ENCODE measurements at regions not wholly inside any gene's neighbourhood (a gene's known extent, or its start where the extent isn't known, plus 50 kb on each side); places are given as distances from the start of the nearest gene placed in this dataset.
"Not testable (repeated sequence)": the region's sequence is repeated elsewhere in the genome, so short reads cannot be mapped to it uniquely, and the experiment has no call there.

GRCh38 chr11:46223252-46223513, 54.3 kb upstream of the CREB3L1 start:
- DNase-seq, result no peak

DNA sequence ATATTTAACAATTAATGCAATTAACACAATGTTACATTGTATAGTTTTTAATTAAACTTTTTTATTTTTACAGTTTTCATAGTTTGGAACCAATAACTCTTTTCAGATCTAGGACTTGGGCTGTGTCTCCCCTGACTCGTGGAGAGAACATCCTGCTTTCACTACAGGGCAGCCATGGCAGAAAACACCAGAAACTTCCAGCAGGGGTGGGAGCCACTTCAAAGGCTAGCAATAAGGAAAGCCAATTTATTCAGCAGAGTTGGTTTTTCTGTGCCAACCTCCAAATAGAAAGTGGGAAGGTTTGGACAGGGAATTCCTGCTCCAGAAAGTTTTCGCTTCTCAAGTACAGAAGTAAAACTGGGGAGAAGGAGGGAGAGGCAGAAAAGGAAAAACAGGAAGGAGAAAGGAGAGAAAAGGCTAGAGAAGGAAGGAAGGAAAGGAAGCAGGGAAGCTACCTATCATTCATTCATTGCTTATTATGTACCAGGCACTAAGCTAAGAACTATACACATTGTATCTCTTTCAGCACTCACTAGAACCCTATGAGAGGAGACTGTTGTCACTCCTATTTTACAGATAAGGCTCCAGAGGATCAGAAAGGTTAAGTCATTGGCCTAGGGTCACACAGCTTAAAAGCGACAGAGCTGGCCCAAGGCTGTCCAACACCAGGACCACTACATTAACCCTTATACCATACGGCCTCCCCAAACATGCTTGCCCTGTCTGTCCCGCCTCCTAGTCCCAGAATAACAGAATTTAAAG, 54.8 kb upstream of the CREB3L1 start:
- no peak for DNase-seq

DNA sequence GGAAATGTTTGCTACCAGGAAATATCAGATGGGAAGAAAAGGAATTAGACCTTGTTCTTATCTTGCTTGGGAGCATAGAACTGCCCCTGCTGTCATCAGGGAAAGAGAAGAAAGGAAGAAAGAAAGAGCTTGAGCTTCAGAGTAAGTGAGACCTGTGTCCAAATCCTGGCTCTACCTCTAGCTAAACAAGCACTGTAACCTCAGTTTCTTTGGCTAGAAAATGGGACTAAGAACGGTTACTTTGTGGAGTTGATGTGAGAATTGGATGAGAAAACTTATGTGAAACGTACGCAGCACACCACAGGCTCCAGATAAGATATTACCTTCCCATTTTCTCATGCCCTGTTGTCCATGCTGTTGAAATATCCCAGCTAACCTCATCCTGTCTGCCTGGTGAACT, 57.1 kb upstream of the CREB3L1 start:
- DNase-seq, result no peak

DNA sequence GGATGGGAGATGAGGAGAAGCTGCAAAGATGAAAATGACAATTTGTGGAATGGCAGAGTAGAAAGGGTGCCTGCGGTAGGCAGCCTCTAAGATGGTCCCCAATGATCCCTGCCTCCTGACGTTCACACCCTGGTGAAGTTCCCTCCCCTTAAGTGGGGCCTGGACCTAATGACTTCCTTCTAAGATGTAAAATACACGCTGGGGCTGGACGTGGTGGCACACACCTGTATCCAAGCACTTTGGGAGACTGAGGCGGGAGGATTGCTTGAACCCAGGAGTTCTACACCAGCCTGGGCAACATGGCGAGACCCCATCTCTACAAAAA, 60.7 kb upstream of the CREB3L1 start:
- no peak for DNase-seq

GRCh38 chr11:46216019-46216764, 61.3 kb upstream of the CREB3L1 start:
- no peak for DNase-seq

GRCh38 chr11:46215208-46215931, 62.1 kb upstream of the CREB3L1 start:
- DNase-seq, result no peak

DNA sequence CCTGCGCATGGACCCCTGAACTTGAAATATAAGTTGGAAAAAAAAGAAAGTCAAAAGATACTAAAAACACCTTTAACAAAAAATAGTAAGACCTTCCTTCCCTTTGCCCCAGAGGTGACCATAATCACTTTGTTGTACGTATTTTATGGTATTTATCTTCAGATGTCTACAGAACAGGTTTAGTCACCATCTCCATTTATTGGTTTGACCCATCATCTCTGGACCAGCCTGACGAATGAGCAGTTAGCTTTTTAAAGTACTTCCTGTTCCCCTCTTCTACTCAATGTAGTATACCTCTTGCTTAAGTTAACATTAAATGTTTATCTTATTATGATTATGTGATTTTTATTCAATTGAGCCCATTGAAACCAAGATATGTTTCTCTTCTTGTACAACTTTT, 64.7 kb upstream of the CREB3L1 start:
- DNase-seq, result no peak

DNA sequence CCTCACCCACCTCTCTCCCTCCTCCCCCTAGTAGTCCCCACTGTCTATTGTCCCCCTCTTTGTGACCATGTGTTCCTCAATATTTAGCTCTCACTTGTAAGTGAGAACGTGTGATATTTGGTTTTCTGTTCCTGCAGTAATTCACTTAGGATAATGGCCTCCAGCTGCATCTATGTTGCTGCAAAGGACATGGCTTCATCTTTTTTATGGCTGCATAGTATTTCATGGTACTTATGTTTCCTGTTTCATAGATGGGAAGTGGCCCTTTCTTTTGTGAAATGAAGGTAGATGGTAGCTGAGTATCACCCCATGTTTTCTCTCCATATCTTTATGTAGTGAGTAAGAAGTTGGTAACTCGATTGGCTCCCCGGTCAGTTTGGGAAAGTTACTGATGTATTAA, 66.6 kb upstream of the CREB3L1 start:
- no peak for DNase-seq

- DNase-seq, result peak; percentile 5
These were observed 67.3 kb upstream of the CREB3L1 start for GRCh38 chr11:46210133-46210636.

DNA sequence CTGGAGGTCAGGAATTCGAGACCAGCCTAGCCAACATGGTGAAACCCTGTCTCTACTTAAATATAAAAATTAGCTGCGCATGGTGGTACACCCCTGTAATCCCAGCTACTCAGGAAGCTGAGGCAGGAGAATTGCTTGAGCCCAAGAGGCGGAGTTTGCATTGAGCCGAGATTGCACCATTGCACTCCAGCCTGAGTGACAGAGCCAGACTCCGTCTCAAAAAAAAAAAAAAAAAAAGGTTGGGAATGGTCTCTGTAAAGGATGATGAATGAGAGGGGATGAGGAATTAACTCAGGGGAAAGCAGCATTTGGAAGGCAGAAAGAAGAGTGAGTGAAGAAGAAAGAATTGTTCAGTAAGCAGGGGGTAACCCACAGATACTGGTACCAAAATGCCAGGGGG, 67.8 kb upstream of the CREB3L1 start:
- DNase-seq, result not testable (repeated sequence)

GRCh38 chr11:46208803-46209202, 68.7 kb upstream of the CREB3L1 start:
- no peak for DNase-seq

DNA sequence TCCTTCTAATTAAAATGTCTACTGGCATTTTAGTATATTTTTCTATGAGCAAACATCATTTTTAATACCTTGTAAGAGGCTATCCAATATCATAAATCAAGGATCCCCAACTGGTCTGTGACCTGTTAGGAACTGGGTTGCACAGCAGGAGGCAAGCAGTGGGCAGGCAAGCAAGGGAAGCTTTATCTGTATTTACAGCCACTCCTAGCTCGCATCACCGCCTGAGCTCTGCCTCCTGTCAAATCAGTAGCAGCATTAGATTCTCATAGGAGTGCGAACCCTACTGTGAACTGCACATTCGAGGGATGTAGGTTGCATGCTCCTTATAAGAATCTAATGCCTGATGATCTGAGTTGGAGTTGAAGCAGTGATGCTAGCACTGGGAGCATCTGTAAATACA, 70.2 kb upstream of the CREB3L1 start:
- DNase-seq, result no peak

DNA sequence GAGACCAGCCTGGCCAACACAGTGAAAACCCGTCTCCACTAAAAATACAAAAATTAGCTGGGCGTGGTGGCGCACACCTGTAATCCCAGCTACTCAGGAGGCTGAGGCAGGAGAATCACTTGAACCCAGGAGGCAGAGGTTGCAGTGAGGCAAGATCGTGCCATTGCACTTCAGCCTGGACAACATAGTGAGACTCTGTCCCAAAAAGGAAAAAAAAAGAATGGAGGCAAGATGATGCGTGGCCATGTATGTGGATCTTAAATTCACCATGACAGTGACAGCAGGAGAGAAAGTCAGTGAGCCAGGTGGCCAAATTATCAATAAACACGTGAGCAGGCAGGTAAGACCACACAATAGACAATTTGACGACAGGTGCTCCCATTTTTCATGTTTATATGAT, 73.0 kb upstream of the CREB3L1 start:
- not testable (repeated sequence) for DNase-seq

GRCh38 chr11:46203746-46204145, 73.7 kb upstream of the CREB3L1 start:
- no peak for DNase-seq

- DNase-seq, result no peak
These were observed 74.6 kb upstream of the CREB3L1 start for GRCh38 chr11:46202696-46203391.

DNA sequence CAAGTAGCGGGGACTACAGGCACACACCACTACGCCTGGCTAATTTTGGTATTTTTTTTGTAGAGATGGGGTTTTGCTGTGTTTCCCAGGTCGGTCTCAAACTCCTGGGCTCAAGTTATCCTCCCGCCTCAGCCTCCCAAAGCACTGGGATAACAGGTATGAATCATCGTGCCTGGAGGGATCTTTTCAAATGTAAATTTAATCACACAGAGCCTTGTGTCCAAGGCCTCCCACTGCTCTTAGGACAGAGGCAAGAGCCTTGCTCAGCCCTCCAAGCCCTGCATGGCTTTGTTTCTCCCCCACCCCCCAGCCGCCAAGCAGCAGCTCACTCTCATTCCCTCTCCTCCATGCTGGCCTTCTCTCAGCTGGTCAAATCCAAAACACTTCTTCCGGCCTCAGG, 75.3 kb upstream of the CREB3L1 start:
- no peak for DNase-seq

DNA sequence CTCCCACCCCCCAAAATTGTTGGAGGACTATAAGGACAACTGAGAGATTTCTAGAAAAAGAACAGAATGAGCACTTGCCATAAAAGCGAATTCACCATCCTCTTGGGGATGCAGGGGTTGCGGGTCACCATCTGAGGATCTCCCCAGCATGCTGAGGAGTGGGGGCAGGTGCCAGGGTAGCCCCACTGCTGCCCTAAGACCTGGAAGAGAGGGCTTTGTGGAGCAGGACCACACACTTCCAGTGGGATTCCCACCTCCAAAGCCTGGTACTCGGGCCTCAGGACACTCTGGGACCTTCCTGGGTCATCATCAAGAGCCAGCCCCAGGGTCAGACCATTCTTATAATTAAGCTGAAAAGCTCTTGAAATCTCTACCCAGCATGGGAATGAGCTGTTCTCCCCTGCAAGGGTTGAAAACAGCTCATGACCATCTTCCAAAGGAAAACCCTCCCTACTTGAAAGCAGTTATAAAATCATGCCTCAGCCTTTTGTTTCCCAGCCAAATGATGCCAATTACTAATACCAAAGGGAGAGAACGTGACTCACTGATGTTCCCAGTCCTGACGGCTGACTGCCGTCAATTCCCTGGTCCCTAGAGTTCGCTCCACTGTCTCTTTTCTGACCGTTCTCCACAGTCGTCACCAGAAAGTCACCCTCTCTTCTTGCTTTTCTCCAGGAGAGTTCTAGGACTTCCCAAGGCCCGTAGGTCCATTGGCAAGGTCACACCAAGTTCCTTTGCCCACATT, 76.8 kb upstream of the CREB3L1 start:
- no peak for DNase-seq

DNA sequence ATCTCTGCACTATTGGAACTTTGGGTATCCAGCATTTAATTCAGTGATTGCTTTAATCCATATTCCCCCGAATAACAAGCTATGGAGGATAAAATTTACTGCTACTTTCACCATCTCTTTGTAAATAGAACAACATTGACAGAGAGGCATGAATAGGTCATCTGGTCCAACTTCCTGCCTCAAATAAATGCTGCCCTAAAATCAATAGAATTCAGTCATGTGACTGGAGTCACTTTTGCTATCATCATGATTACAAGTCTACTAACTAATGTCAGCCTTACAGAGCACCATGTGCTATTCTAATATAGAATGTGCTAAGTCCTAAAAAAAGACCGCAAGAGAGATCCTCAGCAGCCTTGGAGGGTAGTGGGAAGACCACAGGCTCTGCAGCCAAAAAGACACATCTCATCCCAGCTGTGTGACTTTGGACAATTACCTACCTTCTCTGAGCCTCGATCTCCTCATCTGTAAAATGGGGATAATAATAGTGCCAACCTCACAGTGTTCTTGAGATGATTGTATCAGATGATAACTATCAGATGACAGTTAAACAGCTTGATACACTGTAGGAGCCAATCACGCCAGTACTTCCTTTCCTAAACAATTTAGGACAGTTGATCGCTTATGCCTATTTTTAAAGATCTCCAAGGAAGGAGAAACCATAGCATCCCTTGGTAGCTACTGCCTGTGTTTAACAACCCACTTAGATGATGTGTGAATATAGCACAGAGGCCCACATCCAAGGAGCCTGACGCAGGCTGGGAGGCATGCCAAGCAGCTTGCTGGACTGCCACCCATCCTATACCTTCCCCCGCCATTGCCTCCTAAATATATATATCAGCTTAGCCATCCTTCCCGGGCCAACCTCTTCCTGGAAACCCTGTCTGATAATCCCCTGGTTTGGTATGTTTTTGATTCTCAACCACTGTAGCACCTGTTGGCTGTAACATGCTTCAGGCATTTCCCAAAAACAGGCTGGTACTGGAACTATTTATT, 77.3 kb upstream of the PHF21A start:
- no peak for DNase-seq

GRCh38 chr11:46197421-46197820, 76.2 kb upstream of the PHF21A start:
- DNase-seq, result no peak

DNA sequence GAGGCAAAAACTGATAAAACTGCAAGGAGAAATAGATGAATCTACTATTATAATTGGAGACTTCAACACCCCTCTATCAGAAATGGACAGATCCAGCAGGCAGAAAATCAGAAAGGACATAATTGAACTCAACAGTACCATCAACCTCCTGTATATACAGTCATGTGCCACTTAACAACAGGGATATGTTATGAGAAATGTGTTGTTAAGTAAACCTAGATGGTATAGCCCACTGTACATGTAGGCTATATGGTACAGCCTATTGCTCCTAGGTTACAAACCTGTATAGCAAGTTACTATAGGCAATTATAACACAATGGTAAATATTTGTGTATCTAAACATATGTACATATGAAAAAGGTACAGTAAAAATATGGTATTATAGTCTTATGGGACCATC, 66.8 kb upstream of the PHF21A start:
- no peak for DNase-seq

DNA sequence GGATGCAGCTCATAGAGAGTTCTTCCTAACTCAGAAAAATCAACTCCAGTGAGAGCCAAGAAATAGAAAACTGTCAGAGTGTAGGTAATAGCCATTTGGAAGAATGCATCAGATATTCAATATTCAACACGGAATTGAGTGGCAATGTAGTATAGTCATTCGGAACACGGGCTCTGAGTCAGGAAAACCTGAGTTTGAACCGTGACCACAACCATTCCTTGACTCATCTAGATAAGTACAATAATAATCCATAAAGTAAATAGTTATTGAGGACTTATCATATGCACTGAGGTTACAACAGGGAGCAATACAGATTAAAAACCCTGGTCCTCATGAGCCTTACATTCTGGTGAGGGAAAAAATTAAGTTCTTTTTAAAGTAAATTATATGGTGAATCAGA, 62.6 kb upstream of the PHF21A start:
- DNase-seq, result no peak

Data from CD4-positive, alpha-beta T cell treated with Interleukin-17A for 1 hour (primary cell).